GM18520 (cell line): ENCODE measurements at regions not wholly inside any gene's neighbourhood (a gene's known extent, or its start where the extent isn't known, plus 50 kb on each side); places are given as distances from the start of the nearest gene placed in this dataset.
"Not testable (repeated sequence)": the region's sequence is repeated elsewhere in the genome, so short reads cannot be mapped to it uniquely, and the experiment has no call there.

Experiments used
- ATAC-seq: cut with Tn5 transposase; IDR thresholded peaks from one replicate; pipeline ENCODE4 v1.9.1; 2021; ENCODE audit not compliant: unreplicated experiment

DNA sequence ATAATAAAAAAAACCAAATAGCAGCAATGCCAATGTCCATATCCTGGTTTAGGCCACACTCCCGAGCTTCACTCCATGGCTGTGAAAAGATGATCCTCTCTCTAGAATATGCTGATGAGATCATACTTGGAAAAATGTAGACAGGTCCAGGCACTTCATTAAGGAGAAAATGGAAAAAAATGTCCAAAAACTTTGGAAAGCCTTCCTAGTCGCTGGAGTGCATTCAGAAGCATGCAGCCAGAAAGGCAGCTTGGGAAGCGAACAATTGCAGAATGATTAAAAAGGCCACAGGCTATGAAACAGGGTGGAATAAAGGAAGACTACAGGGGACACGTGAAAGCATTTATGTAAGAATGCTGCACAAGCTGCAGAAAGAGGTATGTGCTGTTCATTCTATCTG is 165.6 kb upstream of the HCCS start:
- no peak for ATAC-seq

DNA sequence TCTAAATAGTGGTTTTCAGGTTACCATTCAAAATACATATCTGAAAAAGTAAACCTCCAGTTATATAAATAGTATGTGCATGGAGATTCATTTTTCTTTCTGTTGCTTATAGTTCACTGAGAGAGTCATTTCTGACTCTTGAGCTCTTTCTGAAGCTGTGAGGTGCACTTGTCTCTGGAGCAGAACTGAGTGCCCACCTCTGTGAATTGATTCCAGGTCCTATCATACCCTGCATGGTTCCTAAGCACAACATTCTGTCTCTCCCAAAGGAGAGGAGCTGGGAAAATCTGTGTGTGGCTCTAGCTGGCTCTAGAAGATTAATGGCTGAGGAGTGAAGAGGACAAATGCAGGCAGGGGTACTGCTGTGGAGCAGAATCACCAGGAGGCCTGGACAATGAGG is 161.6 kb upstream of the HCCS start:
- no peak for ATAC-seq

DNA sequence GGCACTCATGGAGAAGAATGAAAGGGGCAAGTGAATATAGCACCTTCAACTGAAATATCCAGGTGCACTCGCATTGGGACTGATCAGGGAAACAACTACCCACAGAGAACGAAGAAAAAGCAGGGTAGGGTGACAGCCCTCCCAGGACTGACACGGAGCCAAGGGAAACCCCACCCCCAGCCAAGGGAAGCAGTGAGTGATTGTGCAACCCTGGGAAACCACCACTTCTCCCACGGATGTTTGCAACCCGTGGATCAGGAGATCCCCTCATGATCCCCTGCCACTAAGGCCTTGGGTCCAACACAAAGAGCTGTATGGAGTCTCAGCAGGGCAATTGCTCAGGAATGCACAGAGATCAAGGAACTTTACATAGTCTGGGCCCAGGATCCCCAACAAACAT is 158.5 kb upstream of the HCCS start:
- no peak for ATAC-seq

DNA sequence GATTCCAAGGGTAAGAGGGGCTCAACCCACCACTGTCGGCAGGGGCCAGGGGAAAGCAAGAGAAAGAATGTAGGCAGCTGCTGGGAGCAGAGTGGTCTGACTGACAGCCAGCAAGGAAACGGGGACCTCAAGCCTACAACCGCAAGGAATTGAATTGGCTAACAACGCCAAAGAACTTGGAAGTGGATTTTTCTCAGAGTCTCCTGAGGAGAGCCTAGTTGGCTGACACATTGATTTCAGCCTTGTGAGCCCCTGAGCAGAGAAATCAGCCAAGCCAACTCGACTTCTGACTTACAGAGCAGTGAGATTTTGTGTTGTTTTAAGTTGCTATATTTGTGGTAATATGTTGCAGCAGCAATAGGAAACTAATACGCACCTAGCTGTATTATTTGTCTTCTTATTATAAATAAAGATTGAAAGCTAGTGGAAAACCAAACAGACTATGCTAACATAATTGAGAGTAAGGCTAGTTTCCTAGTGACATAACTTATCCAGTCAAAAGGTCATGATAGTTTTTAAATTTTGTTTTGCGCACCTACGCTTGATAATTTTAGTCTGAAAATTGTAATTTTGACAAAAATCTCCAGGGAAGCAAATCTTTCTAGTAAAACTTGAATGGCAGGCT is 145.8 kb upstream of the HCCS start:
- ATAC-seq, result no peak

DNA sequence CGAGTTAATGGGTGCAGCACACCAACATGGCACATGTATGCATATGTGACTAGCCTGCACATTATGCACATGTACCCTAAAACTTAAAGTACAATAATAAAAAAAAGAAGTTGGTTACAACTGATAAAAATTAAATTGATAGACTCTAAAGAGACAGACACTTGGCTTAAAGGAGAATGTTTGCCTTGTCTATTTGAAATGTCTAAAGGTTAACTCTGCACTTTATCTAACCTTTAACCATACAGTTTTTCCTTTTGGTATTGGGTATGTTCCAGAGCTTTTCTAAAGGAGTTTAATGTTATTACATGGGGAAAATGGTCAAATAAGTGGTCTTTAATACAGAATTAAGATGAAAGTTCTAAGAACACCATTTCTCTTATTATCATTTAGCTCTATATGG is 145.1 kb upstream of the HCCS start:
- ATAC-seq, result no peak

DNA sequence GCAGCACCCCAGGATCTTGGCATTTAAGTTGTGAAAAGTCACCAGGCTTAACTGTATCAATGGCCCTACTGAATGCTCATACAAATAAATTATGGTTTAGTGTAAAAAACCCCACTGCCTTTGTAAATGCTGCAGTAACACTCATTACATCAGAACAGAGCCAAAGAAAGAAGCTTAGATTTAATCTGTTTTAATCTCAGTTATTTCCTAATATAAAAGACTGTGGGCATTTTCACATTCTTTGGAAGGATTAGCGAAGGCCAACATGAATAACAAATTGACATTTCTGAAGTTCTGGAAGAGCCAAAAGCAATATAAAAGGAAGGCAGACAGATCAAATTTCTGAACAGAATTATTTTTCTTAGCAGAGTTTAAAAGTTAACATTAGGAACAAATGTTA is 140.0 kb upstream of the HCCS start:
- no peak for ATAC-seq

DNA sequence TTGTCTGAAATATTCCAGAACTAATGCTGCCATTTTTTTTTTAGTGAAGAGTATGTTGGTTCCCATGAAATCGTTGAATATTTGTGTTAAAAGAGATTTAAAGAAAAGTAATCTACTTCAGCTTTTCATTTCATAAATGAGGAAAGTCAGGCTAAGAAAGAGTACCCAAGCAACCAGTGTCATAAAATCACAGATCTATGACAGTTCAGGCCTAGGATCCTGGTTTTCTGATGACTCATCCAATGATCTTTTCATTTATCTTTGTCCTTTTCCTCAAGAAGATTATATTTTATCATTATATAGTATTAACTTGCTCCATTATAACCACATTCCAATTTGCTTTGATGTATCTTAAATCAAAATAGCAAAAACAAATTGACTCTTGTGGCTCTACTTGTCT is 139.4 kb upstream of the HCCS start:
- no peak for ATAC-seq

DNA sequence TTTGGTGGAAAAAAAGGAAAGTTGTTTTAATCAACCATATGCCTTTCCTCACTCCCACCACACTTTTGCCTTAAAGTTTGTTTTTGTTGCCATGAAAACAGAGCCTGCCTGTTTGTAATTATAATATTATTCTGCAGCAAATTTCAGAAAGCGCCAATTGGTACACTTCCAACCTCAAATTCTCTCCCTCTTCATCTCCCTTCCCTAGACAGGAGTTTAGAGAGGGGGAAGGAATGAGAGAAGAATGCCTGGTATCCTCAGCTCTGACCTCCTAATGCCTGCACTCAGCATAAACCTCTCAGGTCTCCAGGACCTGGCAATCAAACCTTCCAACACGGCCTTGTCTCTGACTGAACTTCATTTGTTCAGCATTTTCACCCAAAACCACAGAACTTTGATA is 138.4 kb upstream of the HCCS start:
- ATAC-seq, result no peak

DNA sequence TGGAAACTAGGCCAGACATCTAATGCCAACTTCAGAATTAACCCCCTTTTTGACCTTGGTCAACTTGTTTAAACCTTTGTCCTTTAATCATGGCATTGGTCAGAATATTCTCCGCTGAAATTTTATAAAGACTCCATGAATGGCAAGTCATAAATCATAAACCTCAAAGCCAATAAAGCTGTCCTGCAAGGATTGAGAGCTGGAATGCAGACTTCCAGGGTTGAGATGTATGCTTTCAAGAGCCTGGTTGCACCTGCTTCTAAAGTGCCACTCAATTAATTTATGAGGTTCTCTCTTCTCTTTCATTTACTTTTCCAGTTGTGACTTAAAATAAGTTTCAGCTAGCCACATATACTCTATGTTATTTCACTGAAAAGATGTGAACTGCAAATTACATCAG is 136.2 kb upstream of the HCCS start:
- ATAC-seq, result no peak

DNA sequence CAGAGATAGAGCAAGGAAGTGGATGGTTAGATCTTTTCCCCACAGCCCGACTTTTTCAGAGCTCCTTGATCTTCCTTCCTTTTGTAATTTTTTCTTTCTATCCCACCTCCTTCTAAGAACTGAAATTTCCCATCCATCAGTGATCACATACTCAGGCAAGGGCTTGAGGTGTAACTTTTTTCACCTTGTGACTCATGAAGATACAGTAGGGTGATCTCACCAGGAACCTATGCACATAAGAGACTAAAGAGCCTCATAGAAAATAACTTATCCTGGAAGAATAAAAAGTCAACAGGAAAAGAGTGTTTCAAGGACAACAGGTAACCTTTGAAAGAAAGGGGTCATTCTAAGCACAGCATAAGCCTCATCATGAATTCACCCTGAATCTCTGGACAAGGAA is 131.2 kb upstream of the HCCS start:
- ATAC-seq, result no peak

DNA sequence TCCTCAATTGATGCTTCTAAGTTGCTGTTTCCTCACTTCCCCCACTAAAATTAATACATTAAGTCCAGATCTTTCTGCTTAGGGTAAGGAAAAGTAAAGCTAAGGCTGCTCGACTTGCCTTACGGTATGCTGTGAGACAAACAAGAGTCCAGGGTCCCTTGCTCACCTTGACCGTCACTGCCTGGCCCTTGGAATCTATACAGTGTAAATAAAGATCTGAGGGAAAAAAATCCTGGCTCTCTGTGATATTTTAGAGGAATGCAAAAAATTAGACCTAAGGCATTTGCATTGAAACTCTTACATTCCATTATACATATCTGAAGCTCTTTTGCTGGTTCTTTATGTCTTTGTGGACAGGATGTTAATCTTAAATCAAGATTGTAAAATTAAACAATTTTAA is 129.6 kb upstream of the HCCS start:
- no peak for ATAC-seq

DNA sequence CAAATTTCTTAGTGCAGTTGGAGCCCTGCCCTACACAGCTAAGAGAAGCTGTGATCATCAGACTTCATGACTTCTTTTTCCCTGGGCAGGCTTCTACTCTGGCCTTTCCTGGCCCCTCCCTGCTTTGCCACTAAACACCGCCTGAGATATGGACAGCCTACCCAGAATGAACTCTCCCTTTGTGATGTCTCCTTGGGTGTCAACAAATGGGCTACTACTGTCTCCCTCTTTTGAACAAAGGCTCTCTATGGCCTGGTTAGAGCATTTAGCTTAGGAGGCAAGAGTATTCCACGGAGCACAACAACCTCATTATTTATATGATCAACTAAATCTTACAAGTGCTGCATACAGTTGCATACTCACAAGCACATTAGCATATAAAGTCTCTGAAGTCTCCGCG is 127.6 kb upstream of the HCCS start:
- ATAC-seq, result no peak

DNA sequence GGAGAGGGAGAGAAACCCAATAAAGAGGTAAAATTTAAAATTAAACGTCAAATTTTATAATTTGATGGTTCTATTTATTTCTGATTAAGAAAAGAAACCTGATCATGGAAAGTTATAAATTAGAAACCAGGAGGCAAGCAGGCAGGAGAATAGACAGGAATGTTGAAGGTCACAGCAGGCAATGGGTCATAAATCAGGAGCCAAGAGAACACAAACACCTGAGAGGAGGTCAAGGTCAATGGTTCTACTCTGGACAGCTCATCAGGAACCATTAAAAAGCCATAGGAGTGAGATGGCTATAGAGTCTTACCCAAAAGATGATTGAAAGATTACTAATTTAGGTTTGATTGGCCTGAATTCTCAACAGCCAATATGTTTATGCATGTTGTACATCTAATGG is 126.9 kb upstream of the HCCS start:
- ATAC-seq, result no peak

DNA sequence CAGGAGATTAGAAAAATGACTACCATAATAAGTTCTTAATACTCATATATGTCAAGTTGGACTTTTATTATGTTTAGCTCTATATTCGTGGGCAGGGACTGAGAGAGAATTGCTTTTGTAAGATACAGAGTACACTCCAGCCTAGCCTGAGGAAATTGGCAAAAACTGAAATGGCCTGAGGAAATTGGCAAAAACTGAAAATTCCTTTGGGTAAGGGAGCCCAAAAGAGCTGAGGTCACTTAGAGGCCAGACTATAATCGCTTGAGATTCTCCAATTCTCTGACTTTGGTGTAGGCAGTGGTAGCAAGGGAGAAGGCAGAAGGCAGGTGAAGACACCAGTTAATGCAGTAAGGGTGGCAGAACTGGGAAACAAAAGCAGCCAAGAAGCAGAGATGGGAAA is 124.5 kb upstream of the HCCS start:
- no peak for ATAC-seq

DNA sequence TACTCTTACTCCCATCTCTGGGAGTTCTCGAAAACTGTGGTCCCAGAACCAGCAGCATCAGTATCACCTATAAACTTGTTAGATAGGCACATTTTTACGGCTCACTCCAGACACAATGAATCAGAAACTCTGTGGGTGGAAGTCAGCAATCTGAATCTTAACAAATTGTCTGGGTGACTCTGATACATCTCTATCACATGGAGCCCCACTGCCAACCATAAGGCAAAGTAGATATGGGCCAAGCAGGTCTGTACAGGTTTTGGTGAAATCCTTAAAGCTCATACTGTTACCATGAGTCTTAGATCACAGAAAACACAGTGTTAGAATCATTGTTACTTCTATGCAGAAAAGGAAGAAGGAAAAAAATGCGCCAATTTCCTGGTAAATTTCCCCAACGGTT is 122.5 kb upstream of the HCCS start:
- ATAC-seq, result no peak

DNA sequence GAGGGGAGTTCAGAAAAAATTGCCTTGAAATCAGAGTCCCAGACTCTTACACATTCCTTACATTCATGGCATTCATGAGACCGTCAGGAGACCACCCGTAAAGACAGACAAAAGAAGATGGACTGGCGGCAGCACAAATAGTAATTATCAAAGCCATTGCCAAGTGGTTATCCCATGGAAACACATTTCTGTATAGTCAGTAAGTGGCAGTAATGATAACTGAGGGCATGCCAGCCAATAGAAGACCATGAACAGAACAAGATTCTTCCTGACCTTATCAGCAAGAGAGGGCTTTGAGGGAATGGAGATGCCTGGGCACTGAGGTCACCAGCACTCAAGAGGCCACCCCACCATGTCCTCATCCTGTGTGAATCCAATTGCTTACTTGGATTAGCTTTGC is 121.7 kb upstream of the HCCS start:
- no peak for ATAC-seq

DNA sequence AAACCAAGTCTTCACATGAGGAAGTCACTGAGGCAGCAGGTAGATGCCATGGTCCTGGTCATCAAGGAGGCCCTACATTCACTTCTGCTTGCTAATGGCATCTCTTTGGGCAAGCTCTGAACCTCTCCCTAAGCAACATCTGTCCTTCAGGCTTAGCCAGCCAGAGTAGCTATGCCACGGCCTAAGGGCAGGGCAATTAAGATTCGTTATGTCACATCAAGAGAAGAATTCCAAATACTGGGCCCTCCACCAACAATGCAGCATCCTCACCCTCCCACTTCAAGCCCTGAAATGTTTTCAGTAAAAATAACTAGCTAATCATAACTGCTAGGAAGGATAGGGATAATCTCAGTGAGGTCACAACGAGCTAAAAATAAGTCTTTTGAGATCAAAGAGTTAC is 120.7 kb upstream of the HCCS start:
- ATAC-seq, result no peak

DNA sequence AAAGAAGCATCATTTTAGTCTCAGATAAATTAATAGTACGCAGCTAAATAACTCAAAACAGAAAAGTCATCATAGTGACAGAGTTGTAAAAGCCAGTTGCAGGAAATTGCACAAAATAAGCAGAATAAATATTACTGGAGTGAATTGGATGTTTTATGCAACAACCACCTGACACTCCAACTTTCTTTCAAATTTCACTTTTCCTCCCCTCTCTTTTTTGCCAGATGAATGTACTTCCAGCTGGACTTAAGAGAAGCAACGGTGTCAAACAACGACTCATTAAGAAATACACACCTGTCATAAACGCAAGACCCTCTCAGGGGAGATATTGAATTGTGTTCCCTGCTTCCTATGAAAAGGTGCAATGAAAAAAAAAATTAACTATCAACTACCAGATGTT is 120.2 kb upstream of the HCCS start:
- ATAC-seq, result no peak

DNA sequence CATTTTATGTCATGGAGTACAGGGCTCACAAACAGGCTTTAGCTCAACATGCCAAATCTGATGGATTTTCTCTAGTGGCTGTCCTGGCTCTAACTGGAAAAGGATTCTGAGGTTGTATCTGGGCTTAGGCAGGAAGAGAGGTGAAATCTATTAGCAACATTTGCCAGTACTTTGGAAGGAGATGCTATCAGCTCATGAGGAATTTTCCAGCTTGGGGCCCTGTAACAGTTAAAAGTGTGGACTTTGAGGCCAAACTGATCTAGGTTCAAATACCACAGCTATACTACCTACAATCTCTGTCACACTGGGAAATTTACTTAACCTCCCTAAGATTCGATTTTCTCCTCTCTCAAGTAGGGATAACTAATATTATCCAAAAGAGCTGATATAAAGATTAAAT is 119.0 kb upstream of the HCCS start:
- ATAC-seq, result no peak

DNA sequence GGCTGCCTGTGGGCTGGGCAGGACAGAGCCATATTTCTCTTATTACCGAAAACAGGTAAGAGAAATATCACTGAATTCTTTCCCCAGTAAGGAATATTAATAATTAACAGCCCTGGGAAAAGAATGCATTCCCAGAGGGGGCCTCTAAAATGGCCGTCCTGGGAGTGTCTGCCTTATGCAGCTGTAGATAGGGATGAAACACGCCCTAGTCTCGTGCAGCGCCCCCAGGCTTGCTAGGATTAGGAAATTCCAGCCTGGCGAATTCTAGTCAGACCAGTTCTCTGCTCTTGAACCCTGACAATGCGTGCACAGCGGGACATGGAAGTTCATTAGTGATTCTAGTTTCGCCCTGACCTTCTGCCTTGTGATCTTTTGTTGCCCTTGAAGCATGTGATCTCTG is 104.1 kb upstream of the HCCS start:
- ATAC-seq, result not testable (repeated sequence)

DNA sequence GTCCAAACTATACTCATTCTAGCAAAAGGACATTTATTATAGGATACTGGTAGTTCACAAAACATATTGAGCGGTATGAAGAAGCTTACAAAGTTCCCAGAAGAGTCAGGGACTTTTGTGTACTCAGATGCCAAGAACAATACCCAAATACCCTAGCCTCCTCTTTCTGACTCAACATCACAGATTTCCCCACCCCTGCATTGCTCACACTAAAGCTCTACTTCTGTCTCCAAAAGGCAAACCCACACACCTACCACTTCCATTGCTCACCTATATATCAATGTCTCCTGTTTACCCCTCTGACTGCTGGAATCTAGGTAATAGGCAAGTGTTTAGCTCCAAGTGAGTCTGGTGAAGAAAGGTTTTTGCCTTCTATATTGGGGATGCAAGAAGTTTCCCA is 100.7 kb upstream of the HCCS start:
- no peak for ATAC-seq

DNA sequence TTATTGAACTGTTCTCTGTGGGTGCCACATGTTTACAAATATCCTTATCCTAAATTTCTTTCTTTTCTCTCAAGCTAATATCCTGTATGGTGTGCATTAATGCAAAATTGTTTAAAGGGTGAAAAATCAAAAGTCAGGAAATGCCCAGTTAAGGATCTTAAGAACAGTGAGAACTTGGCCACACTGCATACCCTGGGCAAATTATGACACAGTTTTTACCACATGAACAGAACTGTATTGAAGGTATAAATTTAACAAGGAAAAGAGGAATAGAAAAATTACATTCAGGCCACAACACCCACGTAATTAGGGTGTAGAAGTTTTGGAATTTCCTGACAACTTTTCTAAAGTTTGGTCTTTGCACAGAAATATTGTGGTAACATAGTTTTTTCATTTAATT is 94.4 kb upstream of the HCCS start:
- no peak for ATAC-seq

DNA sequence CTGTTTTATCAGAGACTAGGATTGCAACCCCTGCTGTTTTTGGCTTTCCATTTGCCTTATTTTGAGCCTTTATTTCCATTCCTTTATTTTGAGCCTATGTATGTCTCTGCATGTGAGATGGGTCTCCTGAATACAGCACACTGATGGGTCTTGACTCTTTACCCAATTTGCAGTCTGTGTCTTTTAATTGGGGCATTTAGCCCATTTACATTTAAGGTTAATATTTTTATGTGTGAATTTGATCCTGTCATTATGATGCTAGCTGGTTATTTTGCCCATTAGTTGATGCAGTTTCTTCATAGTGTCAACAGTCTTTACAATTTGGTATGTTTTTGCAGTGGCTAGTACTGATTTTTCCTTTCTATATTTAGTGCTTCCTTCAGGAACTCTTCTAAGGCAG is 88.5 kb upstream of the HCCS start:
- ATAC-seq, result not testable (repeated sequence)

DNA sequence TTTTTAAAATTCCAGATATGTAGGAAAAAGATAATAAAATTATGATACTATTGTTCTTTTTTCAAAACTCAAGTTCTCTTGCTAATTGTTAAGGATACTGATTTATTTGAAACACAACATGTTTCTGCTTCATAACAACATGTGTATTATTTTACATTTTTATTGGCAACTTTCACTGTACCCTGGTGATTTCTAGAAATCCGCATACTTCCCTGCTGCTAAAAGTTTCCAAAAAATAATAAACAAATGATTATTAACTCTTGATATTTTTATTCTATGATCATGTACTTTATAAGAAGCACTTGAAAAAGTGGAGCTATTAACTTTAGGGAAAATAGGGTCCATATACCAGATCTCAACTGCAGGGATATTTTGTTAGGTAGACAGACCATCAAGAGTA is 71.2 kb upstream of the HCCS start:
- no peak for ATAC-seq
